ENCODE measurements at regions not wholly inside any gene's neighbourhood (a gene's known extent, or its start where the extent isn't known, plus 50 kb on each side); places are given as distances from the start of the nearest gene placed in this dataset.
"Not testable (repeated sequence)": the region's sequence is repeated elsewhere in the genome, so short reads cannot be mapped to it uniquely, and the experiment has no call there.

GRCh38 chr7:91720260-91720937 is 160.1 kb downstream of the MTERF1 start:
- POLR2A ChIA-PET: no interaction called here
- no peak for DNase-seq
- CTCF ChIA-PET: no interaction called here
- H3K4me3 Mint-ChIP-seq: no peak overlapping the region
- no peaks in the 10 kb centered on the region for H3K4me1 Mint-ChIP-seq (ENCODE audit: low read depth)
- H3K27me3 Mint-ChIP-seq (ENCODE audit: low read depth): no peaks in the 10 kb centered on the region
- ATAC-seq: no peak
- no peak overlapping the region for H3K27ac Mint-ChIP-seq
- H3K36me3 Mint-ChIP-seq (ENCODE audit: low read depth): no peaks in the 10 kb centered on the region
- peaks cover 9% of the 10 kb centered on the region for H3K9me3 Mint-ChIP-seq (ENCODE audit: insufficient read depth)

GRCh38 chr7:91722831-91723230 is 157.7 kb downstream of the MTERF1 start:
- DNase-seq (no peak), ATAC-seq (no peak)
- Mint-ChIP-seq H3K4me1 (ENCODE audit: low read depth) (no peaks in the 10 kb centered on the region), H3K9me3 (ENCODE audit: insufficient read depth) (peaks cover 9% of the 10 kb centered on the region), H3K36me3 (ENCODE audit: low read depth) (no peaks in the 10 kb centered on the region), H3K4me3 (no peak overlapping the region), H3K27me3 (ENCODE audit: low read depth) (no peaks in the 10 kb centered on the region), H3K27ac (no peak overlapping the region)
- ChIA-PET CTCF (no interaction called here), POLR2A (no interaction called here)

- H3K36me3 Mint-ChIP-seq (ENCODE audit: low read depth); H3K27me3 Mint-ChIP-seq (ENCODE audit: low read depth); H3K9me3 Mint-ChIP-seq (ENCODE audit: insufficient read depth); H3K4me1 Mint-ChIP-seq (ENCODE audit: low read depth); H3K27ac Mint-ChIP-seq; ATAC-seq; DNase-seq; POLR2A ChIA-PET; H3K4me3 Mint-ChIP-seq; CTCF ChIA-PET: not testable (repeated sequence)
Measured at GRCh38 chr7:91729046-91729445, 151.5 kb downstream of the MTERF1 start.

DNA sequence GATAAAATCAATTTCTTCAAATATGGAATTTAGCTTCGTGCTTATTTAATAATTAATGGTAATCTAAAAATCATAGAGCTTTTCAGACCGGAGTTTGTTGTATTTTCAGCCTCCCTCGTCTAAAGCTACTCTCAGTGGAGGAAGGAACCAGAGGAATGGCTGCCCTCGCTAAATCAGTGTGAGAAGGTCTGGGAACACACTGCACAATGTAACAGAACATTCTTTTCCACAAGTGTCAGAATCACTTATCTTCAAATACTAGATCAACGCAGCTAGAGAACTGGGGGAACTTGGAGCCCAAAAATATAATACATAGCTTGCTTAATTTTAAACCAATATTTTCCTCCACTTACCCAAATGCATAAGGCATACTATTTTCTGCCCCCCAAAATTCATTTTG is 148.5 kb downstream of the MTERF1 start:
- ChIA-PET CTCF (no interaction called here), POLR2A (no interaction called here)
- no peaks in the 10 kb centered on the region for H3K36me3 Mint-ChIP-seq (ENCODE audit: low read depth)
- peaks cover 11% of the 10 kb centered on the region for H3K9me3 Mint-ChIP-seq (ENCODE audit: insufficient read depth)
- ATAC-seq (no peak), DNase-seq (no peak)
- H3K27ac Mint-ChIP-seq: no peak overlapping the region
- H3K27me3 Mint-ChIP-seq (ENCODE audit: low read depth): no peaks in the 10 kb centered on the region
- no peak overlapping the region for H3K4me3 Mint-ChIP-seq
- H3K4me1 Mint-ChIP-seq (ENCODE audit: low read depth): no peaks in the 10 kb centered on the region

DNA sequence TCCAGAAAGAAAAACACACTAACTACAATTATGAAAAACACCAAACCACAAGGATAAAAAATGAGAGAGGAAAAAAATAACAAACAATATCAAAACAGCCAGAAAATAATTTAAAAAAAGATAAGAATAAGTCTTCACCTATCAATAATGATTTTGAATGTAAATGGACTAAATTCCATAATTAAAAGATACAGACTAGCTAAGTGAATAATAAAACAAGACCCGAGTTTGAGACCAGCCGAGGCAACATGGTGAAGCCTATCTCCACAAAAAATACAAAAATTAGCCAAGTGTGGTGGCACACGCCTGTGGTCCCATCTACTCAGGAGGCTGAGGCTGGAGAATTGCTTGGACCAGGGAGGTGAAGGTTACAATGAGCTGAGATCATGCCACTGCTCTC is 131.1 kb downstream of the MTERF1 start:
- no peak for ATAC-seq
- no peak for DNase-seq
- Mint-ChIP-seq H3K27me3 (ENCODE audit: low read depth) (no peaks in the 10 kb centered on the region), H3K4me1 (ENCODE audit: low read depth) (no peaks in the 10 kb centered on the region), H3K27ac (no peak overlapping the region), H3K4me3 (no peak overlapping the region), H3K9me3 (ENCODE audit: insufficient read depth) (no peaks in the 10 kb centered on the region), H3K36me3 (ENCODE audit: low read depth) (no peaks in the 10 kb centered on the region)
- CTCF ChIA-PET: no interaction called here
- POLR2A ChIA-PET: no interaction called here

DNA sequence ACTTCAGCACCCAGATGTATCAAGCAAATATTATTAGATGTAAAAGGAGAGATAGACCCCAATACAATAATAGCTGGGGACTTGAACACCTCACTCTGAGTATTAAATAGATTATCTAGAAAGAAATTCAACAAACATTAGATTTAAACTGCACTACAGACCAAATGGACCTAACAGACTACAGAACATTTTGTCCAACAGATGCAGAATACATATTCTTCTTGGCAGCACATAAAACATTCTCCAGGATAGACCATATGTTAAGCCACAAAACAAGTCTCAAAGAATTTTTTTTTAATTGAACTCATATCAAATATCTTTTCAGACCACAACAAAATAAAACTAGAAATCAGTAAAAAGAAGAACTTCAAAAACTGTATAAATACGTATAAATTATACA is 130.4 kb downstream of the MTERF1 start:
- ATAC-seq (no peak), DNase-seq (no peak)
- ChIA-PET POLR2A (no interaction called here), CTCF (no interaction called here)
- no peaks in the 10 kb centered on the region for H3K36me3 Mint-ChIP-seq (ENCODE audit: low read depth)
- H3K27ac Mint-ChIP-seq: no peak overlapping the region
- H3K9me3 Mint-ChIP-seq (ENCODE audit: insufficient read depth): no peaks in the 10 kb centered on the region
- no peaks in the 10 kb centered on the region for H3K27me3 Mint-ChIP-seq (ENCODE audit: low read depth)
- H3K4me1 Mint-ChIP-seq (ENCODE audit: low read depth): no peaks in the 10 kb centered on the region
- H3K4me3 Mint-ChIP-seq: no peak overlapping the region

DNA sequence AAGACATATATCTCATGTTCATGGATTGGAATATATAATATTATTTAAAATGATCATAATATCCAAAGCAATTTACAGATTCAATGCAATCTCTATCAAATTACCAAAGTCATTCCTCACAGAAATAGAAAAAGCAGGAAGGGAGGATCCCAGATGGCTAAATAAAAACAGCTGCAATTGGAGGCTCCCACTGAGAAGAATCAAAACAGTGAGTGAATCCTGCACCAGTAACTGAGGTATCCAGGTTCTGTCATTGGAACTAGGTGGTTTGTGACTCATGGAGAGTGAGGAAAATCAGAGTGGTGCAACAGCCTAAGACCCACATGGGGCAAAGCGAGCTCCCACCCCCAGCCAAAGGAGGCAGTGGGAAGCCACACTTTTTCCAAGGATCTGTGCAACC is 128.4 kb downstream of the MTERF1 start:
- no peak overlapping the region for H3K27ac Mint-ChIP-seq
- no peak overlapping the region for H3K4me3 Mint-ChIP-seq
- ATAC-seq (no peak), DNase-seq (no peak)
- H3K36me3 Mint-ChIP-seq (ENCODE audit: low read depth): no peaks in the 10 kb centered on the region
- no peaks in the 10 kb centered on the region for H3K9me3 Mint-ChIP-seq (ENCODE audit: insufficient read depth)
- H3K4me1 Mint-ChIP-seq (ENCODE audit: low read depth): no peaks in the 10 kb centered on the region
- H3K27me3 Mint-ChIP-seq (ENCODE audit: low read depth): no peaks in the 10 kb centered on the region
- ChIA-PET POLR2A (no interaction called here), CTCF (no interaction called here)

GRCh38 chr7:91754280-91754679 is 126.2 kb downstream of the MTERF1 start:
- POLR2A ChIA-PET; H3K27ac Mint-ChIP-seq; H3K4me1 Mint-ChIP-seq (ENCODE audit: low read depth); CTCF ChIA-PET; DNase-seq; H3K36me3 Mint-ChIP-seq (ENCODE audit: low read depth); H3K4me3 Mint-ChIP-seq; H3K9me3 Mint-ChIP-seq (ENCODE audit: insufficient read depth); ATAC-seq; H3K27me3 Mint-ChIP-seq (ENCODE audit: low read depth): not testable (repeated sequence)

GRCh38 chr7:91755121-91755520 is 125.4 kb downstream of the MTERF1 start:
- DNase-seq; H3K4me3 Mint-ChIP-seq; H3K9me3 Mint-ChIP-seq (ENCODE audit: insufficient read depth); H3K36me3 Mint-ChIP-seq (ENCODE audit: low read depth); POLR2A ChIA-PET; H3K27ac Mint-ChIP-seq; H3K4me1 Mint-ChIP-seq (ENCODE audit: low read depth); ATAC-seq; CTCF ChIA-PET; H3K27me3 Mint-ChIP-seq (ENCODE audit: low read depth): not testable (repeated sequence)

DNA sequence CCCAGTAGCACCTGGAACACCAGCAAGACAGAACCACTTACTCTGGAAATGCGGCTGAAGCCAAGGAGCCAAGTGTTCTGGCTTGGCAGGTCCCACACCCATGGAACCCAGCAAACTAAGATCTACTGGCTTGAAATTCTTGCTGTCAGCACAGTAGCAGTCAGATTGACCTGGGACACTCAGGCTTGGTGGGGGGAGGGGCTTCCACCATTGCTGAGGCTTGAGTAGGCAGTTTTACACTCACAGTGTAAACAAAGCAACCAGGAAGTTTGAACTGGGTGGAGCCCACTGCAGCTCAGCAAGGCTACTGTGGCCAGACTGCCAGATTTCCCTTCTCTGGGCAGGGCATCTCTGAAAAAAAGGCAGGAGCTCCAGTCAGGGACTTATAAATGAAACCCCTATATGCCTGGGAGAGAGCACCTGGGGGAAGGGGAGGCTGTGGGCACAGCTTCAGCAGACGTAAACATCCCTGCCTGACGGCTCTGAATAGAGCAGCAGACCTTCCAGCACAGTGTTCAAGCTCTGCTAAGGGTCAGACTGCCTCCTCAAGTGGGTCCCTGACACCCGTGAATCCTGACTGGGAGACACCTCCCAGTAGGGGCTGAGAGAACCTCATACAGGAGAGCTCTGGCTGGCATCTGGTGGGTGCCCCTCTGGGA is 121.2 kb downstream of the MTERF1 start:
- no peaks in the 10 kb centered on the region for H3K9me3 Mint-ChIP-seq (ENCODE audit: insufficient read depth)
- ChIA-PET POLR2A (no interaction called here), CTCF (no interaction called here)
- ATAC-seq (no peak), DNase-seq (no peak)
- no peak overlapping the region for H3K27ac Mint-ChIP-seq
- no peaks in the 10 kb centered on the region for H3K4me1 Mint-ChIP-seq (ENCODE audit: low read depth)
- no peaks in the 10 kb centered on the region for H3K27me3 Mint-ChIP-seq (ENCODE audit: low read depth)
- no peaks in the 10 kb centered on the region for H3K36me3 Mint-ChIP-seq (ENCODE audit: low read depth)
- H3K4me3 Mint-ChIP-seq: no peak overlapping the region

DNA sequence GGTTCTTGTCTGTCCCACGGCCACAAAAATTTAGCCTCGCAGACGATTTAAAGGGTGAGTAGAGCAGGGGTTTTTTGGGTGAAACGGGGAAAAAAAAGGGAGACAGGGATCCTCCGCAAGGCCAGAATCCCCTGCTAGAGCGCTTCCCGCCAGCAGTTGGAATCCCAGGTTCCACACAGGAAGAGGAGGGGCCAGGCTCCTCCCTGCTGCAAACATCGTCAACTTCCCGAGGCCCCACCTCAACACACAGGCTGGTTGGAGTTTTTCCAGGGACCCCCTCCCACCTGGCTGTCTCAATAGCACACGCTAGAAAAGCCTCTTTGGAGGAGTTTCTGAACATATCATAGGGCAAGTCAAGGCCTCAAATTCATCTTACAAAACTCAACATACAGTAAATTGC is 112.7 kb downstream of the MTERF1 start:
- POLR2A ChIA-PET: no interaction called here
- H3K4me1 Mint-ChIP-seq (ENCODE audit: low read depth): no peaks in the 10 kb centered on the region
- H3K27ac Mint-ChIP-seq: no peak overlapping the region
- H3K36me3 Mint-ChIP-seq (ENCODE audit: low read depth): no peaks in the 10 kb centered on the region
- DNase-seq (no peak), ATAC-seq (no peak)
- H3K4me3 Mint-ChIP-seq: no peak overlapping the region
- CTCF ChIA-PET: no interaction called here
- H3K27me3 Mint-ChIP-seq (ENCODE audit: low read depth): no peaks in the 10 kb centered on the region
- no peaks in the 10 kb centered on the region for H3K9me3 Mint-ChIP-seq (ENCODE audit: insufficient read depth)

DNA sequence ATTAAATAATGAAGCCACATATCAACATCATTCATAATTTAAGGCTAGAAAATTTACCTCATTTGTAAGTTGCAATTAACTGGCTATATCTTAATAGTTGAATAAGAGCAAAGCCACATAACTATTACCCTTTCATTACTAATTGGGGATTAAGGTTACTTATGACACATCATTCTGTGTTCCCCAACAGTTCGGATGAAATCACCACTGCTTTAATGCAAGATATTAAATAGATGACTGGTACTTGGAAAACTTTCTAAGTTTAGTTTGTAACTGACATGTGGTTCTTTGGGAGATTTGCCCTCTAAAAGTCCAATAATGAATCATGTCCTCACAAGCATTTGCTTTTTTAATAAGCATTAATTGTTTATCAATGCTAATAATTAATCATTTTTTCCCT is 109.1 kb downstream of the MTERF1 start:
- ChIA-PET CTCF (no interaction called here), POLR2A (no interaction called here)
- Mint-ChIP-seq H3K36me3 (ENCODE audit: low read depth) (no peaks in the 10 kb centered on the region), H3K27ac (no peak overlapping the region), H3K4me1 (ENCODE audit: low read depth) (no peaks in the 10 kb centered on the region), H3K27me3 (ENCODE audit: low read depth) (peaks cover 3% of the 10 kb centered on the region), H3K9me3 (ENCODE audit: insufficient read depth) (no peaks in the 10 kb centered on the region), H3K4me3 (no peak overlapping the region)
- ATAC-seq: no peak
- DNase-seq: no peak

All from activated CD8-positive, alpha-beta T cell treated with anti-CD3 and anti-CD28 coated beads, Interleukin-2, amount 10 ng/mL, durations not matched to agents 7 days and 5 days (primary cell).